ENCODE measurements at regions not wholly inside any gene's neighbourhood (a gene's known extent, or its start where the extent isn't known, plus 50 kb on each side); places are given as distances from the start of the nearest gene placed in this dataset.

DNA sequence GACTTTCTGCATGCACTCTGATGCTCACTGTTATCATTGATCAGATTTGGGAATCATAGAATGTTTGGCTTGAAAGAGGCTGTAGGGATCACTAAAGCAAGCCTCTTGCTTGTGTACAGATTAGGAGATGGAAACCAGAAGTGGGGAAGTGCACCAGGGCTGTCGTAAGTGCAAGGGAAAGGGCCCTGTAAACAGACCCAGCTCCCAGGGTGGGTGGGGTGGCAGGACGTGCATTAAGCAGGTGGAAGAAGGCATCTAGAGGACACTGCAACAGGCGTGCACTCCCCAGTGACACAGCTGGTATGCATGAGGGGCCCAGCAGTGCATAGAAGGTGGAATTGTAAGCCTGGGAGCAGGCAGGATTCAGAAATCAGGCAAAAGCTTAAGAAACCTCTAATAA, 58.0 kb upstream of the SLC7A14 start:
- peak; percentile 95 for DNase-seq

DNA sequence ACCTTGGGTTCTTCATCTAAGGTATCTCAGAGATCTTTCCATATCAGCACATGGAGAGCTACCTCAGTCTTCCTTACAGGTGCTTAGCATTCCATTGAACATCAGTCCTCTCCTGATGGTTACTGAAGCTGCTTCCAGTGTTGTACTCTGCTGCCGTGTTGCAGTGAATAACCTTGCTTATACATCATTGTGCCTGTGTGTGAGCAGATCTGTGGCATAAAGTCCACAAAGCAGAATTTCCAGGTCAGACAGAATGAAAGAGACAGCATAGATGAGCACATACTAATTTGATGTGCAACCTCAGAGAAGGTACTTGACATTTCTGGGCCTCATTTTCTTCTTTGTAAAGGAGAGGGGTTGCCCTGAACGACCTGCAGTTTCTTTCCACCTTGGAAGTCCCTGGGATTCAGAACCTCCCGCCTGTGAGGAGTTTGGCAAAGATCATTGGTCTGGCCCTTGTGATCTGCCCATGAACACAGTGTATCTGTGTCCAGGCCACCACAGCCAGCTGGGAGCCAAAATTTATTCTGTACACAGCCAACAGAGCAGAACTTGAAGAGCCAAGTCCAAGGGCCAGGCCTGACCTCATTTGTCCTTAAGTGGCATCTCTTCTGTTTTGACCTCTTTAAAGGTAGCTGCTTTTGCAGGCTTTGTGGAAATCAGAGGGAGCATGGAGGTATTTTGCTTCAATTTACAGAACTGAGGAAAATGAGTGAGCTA, 57.2 kb upstream of the SLC7A14 start:
- peak; percentile 95 for DNase-seq

- no peak for DNase-seq
Measured at GRCh38 chr3:170641510-170642236, 55.8 kb upstream of the SLC7A14 start.

DNA sequence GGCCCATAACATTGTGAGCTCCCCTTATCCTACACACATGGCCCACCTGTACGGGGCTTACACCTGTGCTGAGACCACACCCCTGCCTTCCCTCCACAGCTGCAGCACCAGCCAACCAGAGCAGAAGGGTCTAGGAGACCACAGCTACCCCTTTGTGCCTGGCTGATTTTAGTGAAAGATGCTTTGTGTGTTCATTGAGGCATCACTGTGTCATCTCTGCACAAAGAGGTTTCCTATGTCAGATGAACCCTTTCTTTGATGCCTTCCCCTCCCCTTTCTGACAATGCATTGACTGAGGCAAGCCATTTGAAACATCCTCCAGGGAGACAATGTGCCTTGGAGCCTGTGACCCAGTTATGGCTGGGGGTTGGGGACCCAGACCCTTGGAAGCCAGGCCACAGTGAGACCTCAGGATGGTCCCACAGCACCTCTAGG, 54.9 kb upstream of the SLC7A14 start:
- DNase-seq: no peak

- DNase-seq: no peak
Measured at GRCh38 chr3:170638988-170639387, 53.1 kb upstream of the SLC7A14 start.

GRCh38 chr3:170637306-170637705, 51.4 kb upstream of the SLC7A14 start:
- DNase-seq: no peak

GRCh38 chr3:170636400-170636973, 50.6 kb upstream of the SLC7A14 start:
- peak; percentile 55 for DNase-seq
